ENCODE measurements at regions not wholly inside any gene's neighbourhood (a gene's known extent, or its start where the extent isn't known, plus 50 kb on each side); places are given as distances from the start of the nearest gene placed in this dataset.
"Not testable (repeated sequence)": the region's sequence is repeated elsewhere in the genome, so short reads cannot be mapped to it uniquely, and the experiment has no call there.

DNA sequence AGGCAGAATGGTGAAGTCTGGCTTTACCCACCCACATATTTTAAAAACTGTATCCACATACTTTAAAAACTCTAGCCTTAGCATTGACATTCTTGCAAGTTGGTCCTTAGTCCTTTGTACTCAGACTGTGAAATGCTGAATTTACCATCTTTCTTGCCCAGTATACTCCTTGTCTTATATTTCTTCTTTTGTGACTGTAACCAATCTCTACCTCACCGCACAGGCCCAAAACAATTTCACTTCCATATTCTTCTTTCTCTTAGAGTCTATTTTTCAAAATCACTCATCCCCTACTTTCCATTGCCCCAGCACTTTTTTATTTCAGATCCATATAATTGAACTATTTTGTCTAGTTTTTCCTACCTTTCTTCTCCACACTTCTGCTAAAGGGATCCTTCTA, 892.4 kb upstream of the B3GALT2 start:
- no peak for DNase-seq

DNA sequence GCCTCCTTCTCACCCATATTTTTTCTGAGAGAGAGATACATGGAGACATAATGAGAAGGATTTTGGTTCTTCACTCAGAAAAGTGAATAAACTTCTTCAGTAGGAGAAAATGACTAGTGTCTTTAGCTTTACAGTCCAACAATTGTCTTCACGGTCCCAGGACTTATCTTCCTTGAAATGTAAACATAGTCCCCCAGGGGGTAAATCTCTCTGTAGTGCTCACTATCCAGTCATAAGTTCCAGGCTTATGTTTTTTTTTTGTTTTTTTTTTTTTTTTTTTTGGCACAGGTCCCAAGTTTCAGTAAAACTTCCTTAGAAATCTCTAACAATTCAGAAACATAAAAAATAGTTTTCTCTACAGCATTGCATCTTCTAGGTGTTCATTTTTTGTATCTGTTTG, 890.2 kb upstream of the B3GALT2 start:
- no peak for DNase-seq

DNA sequence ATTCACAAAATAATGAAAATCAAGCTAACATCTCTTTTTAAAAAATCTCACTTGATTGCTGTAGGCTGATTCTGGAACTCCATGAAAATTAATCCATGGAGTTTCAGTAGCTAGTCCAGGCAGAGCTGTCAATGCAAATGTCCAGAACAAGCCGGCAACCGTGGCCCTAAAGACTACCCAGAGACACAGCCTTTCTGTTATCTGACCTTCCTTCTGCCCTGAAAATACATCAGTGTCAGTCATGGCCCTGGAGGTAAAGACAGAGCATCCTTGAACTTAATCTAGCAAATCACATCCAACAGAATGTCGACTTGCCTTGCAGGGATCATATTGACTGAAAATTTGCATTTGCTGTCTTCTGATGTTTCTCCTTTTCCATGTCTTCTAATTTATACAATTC, 887.4 kb upstream of the B3GALT2 start:
- no peak for DNase-seq

DNA sequence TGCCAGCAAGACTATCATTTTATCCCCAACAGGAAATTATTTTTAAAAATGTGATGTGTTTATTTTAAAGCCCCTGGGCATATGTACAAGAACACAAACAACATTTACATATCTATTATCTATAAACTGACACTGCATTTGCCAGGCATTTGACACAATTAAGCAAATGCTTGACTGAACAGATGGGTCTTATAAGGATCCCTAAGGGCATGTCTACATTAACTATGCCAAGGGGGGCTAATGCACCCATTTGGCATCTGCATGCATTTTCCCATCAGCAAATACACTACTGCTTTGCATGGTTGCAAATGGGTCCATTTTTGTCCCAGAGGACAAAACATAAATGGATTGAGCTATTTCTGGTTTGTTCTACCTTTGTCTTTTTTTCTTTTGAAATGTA, 884.8 kb upstream of the B3GALT2 start:
- no peak for DNase-seq

DNA sequence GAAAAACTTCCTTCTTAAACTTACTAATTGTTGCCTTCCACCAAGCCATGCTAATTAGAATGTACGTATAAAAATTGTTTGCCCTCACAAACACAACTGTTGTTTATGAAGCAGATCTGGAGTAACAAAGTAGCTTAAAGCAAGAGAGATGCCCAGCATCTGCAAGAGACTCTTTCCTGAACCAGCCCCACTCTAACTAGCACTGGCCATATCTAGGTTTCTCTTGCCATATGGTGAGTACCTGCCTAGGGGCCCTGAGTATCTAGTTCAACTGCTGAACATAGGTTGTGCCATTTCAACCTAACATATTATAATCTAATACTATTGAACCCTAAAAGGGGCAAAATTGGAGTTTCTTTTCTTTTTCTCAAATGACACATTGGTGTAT, 883.4 kb upstream of the B3GALT2 start:
- no peak for DNase-seq

DNA sequence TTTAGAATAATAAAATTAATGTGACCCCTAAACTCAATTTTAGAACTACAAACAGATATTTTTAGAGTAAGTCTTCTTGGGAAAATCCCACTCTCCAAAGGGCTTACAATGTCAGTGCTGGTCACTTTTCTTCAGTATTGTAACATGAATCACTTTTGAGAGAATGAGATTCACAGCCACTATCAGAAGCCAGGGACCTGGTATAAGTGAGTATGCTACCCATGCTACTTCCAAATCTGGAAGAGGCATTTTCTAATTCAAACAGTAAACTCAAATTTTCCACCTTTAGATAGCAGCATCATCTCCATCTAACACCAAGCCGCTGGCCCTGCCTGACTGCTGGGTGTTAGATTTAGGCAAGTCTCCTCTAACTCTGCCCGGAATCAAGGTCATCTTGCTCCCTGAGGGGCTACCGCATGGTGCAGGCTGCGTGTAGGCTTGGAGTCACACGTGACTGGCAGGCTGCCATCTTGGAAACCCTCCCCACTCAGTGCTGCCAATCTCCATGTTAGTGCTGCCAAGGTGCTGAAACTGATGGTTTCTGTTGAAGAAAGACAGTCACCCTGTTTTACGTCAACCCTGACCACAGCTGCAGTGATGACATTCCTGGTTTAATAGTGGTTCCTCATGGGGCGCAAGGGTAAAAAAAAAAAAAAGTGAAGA, 882.9 kb upstream of the B3GALT2 start:
- DNase-seq, result no peak

DNA sequence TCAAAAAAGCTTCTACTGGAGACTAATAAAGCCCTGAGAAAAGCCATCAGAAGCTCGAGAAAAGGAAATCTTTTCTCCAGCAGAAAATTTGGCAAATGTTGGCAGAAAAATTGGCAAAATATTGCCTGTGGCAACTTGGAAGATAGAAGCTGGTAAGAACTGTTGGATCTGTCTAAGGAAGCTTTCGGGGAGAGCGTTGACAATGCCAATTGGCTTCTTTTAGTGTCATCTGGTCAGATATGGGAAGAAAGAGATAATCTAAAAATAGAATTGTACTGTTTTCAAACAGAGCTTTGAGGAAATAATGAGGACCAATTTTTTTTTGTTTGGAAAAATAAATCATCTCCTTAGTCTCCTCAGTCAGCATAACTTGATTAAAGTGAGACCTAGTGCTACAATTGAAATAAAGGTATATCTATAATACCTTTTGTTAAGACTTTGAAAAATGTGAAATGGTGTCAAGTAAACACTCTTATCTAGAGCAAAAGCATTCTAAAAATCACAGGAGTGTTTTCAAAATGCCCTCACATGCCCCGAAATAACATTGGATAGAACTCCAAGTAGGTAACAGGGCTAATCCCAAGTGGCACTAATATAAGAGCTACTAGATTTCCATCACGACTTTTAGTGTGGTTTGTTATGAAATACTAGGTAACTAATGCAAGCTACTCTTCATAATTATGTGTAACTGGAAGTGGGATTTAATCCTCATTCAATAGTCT, 882.2 kb upstream of the B3GALT2 start:
- DNase-seq, result no peak

DNA sequence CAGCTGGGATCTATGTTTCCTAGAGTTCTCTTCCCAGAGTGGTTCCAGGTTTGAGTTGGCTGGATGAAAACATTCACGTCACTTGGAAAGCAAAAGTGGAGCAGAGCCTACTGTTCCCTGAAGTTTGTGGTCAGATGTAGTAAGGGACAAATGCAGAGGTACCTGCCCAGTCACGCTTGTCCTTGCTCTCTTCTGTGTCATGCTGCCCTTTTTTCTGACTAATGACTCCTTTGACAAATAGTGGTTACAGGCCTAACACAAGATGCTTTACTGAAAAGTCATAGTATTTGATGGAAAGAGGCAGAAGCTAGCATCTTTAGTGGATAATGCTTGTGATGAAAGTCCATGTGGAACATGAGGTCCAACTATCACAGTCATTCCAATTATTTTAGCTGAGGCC, 881.4 kb upstream of the B3GALT2 start:
- DNase-seq, result no peak

DNA sequence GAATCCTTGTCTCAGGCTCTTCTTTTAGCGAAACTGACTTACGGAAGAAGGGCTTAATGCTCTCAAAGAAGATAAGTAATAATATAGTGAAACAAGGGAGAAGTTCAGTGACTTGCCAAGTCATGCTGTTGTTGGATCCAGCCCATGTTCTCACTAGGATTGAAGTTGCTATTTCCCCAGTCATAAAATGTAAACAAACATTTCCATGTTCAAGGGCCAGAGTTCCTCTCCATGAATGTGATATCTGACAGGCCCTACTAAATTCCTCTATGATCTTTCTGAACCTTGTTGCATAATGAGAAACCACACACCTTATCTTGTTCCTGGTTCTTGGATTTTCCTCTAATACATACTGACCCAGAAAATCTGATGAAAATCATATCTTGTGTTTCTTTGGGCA, 876.5 kb upstream of the B3GALT2 start:
- no peak for DNase-seq

DNA sequence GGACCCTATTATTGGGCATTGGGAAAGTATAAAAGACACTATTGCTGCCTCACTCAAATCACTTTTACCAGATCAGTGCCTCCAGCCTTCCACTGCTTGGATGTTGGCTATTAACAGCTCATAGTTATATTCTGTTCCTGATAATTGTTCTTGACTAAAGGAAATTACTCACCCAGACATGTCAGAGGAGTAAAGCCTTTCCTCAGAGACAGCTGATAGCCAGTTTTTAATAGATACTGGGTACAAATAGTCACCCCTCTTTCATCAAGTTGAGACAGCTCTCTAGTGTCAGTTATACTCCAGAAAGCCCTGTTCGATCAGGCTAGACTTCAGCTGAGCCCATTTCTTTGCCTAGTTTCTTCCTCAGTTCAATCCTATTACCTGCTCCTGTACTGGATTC, 876.1 kb upstream of the B3GALT2 start:
- no peak for DNase-seq

DNA sequence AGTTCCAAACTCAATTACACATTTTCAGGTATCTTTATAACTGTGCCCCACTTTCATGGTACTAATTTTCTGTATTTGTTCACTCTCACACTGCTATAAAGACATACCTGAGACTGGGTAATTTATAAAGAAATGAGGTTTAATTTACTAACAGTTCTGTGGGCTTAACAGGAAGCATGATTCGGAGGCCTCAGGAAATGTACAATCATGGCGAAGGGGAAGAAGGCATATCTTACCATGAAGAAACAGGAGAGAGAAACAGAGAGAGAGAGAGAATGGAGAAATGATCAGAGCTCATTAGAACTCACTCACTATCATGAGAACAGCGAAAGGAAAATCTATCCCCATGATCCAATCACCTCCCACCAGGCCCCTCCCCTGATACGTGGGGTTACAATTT, 874.1 kb upstream of the B3GALT2 start:
- no peak for DNase-seq

DNA sequence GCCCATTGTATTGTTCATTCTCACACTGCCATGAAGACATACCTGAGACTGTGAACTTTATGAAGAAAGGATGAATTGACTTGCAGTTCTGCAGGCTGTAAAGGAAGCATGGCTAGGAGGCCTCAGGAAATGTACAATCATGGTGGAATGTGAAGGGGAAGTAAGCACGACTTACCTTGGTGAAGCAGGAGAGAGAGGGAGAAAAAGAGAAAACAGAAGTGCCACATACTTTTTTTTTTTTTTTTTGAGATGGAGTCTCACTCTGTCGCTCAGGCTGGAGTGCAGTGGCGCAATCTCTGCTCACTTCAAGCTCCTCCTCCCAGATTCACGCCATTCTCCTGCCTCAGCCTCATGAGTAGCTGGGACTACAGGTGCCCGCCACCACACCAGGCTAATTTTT, 871.9 kb upstream of the B3GALT2 start:
- DNase-seq, result not testable (repeated sequence)

DNA sequence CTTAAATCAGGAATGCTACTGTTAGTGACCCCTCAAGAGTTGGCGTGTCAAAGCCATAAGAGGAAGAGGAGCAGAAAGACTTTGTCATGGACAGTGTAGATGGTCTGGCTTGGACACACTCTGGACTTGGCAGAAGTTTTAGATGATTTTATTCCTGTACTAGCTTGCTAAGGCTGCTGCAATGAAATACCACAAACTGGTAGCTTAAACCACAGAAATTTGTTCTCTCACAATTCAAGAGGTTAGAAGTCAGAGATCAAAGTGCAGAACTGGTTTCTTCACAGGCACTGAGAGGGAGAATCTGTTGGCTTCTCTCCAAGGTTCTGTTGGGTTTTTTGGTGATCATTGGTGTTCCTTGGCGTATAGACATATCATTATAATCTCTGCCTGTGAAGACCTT, 869.8 kb upstream of the B3GALT2 start:
- no peak for DNase-seq

DNA sequence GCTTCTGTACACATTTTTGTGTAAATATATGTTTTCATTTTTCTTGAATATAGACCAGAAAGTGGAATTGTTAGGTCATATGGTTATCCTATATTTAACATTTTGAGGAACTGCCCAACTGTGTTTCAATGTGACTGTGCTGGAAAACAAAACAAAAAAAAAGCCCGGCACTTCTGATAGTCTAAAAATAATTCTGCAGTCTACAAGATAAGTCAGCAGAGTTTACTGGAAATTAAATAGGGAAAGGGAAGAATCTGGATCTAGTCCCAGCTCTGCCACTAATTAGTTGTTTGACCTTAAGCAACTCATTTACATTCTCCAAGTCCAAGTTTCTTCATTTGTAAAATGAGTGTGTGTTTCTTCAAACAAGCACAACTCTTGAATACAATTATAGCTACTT, 869.1 kb upstream of the B3GALT2 start:
- no peak for DNase-seq

DNA sequence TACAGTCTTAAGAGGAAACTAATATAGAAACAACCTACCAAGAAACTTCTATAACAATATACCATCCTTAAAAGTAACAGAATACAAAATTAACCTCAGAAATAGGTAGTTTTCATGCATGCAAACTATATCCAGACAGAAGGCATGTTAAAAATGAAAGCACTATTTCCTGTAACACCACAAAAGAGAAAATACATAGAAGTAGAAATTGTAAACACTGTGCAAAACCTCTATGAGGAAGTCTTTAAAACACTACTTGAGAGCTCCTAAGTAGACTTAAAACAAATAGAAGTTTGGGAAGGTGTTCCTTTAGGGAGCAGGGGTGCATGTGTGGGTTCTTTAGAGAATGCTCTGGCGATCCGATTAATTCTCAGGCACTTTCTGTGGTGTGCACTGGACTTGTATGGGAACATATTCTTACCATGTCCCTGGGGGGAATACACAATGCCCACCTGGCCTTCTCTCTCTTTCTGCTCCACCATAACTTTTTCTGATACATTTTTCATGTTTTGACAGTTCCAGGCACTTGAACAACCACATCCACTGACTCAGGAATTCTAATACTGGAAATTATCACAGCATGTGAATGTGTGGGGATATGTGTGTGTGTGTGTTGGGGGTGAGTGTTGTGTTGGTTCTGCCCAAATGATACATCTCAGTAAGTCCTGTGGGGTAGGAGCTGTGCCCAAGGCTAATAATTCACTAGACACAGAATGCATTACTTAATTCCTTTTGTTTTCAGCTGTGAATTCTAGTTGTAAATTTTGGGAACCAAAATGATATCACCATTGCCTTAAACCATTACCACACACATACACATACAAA, 866.3 kb upstream of the B3GALT2 start:
- DNase-seq, result no peak

DNA sequence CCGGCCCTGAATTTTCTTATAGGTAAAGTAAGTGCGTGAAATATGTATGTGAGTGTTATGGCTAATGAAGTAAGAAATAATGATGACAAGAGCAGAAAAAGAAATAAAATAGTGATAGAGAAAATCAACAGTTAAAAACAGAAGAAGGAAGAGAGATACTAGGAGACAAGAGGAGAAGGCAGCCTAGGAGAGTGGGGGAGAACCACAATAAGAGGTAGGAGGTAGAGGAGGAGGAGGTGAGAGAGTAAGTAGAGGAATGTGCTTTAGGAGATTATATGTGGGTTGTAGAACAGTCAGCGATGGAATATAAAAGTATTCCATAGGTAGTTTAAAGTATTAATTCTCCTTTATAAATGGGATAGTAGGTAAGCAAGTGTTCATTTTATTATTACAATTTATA, 861.5 kb upstream of the B3GALT2 start:
- DNase-seq, result no peak

DNA sequence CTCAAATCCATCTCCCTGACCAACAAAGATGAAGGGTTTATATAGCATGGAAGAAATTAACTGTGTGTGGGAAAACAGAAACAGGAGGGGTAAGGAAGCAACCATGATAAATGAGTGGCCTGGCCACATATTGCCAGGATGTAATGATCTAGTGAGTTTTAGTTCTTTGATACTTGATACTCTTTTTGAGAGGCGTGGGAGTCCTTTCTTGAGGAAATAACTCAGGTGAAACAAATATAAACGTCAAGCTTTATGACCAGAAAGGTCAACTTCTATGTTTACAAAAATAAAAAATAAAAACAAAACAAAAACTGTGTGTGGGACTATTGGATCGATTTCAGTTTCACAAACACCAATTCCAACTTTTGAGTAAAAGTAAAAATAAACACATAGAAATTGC, 860.8 kb upstream of the B3GALT2 start:
- DNase-seq, result no peak

DNA sequence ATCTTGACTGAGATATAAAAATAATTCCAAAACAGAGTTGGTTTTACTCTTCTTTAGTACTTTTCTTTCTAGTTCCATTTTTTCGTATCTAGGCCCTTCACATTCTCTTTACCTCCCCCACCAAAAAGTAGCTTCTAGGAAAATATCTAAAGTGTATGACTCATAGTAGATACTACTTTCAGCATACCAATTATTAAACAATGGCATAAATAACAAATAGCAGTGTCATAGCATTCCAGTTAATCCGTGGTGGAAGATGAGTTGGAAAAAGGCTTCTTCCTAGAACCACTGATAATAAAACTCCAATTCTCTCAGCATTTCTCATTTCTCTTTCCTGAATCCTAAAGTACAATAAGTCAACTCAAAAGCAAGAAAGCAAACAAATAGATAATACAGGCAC, 859.0 kb upstream of the B3GALT2 start:
- no peak for DNase-seq

DNA sequence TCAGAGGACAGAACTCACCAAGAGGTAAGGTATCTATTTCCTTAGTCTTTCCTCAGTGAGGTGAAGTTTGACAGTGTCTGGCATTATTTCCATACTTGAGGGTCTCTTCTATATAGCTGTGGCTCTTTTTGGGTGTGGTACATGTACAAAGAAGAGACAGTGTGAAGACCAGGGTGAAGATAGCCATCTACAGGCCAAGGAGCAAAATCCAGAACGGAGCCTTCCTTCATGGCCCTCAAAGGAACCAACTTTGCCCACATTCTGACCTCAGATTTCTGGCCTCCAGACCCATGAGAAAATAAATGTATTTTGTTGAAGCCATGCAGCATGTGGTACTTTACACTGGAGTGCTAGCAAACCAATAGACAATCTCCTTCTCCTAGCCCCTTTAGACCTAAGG, 858.5 kb upstream of the B3GALT2 start:
- DNase-seq, result no peak

DNA sequence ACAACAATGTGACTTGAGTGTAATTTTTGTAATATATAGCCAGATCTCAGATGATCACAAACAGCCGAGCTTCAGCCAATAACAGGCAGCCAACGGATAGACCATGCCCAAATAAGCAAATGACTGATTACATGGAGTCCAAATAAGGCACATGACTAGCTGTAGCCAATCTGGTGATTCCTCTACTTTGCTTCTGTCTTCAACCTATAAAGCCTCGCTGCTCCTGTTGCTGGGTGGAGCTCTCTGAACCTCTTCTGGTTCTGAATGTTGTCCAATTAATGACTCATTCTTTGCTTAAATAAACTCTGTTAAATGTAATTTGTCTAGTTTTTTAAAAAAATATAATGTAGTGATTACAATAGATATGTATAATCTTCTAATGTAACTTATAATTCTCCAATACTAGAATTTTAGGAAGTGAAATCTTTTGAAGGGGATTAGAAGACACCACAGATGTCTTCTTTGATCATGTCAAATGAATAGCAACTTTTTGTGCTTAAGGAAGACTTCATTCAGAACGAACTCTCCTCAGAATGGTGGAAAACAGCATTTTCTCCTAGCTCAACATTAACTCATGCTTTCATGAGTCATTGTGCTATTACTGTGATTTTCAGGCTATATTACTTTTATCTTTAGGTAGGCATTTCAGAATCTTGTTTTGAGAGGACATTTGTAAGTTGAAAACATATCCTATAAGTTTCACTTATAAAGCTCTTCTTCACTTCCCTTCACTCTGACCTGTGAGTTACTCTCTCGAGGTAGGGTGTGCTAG, 857.8 kb upstream of the B3GALT2 start:
- no peak for DNase-seq

DNA sequence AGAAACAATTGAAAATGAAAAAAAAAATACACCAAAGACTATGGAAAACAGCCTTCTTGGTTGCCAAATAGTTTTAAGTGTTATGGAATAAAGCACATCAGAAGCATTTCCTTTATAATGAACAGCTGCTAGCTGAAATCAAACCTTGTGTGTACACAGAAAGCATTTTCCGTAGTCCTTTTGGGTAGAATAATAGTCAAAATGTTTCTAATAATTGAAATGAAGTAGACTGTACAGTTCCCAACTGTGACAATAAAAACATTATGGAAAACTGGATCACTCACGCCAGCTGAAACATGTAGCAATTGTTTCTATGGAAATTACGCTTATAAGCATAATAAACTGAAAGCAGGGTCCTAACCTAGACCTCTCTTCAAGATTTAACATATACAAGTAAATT, 856.3 kb upstream of the B3GALT2 start:
- DNase-seq, result no peak

DNA sequence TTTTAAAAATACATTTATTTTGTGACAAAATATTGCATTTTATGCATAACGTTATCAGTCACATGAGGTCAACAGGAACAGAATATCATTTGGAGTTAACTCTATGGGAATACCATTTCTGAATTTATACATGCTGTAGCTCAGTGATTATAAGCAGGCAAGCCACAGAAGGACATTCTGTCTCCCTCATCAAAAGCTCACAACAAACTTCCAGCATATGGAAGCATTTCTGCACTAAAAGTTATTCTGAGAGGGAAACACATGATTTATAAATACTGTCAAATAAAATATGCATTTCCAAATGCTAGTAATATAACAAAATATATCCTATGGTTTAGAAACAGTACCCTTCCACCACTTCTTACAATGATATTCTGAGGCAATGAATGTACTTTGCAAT, 854.1 kb upstream of the B3GALT2 start:
- DNase-seq, result no peak

DNA sequence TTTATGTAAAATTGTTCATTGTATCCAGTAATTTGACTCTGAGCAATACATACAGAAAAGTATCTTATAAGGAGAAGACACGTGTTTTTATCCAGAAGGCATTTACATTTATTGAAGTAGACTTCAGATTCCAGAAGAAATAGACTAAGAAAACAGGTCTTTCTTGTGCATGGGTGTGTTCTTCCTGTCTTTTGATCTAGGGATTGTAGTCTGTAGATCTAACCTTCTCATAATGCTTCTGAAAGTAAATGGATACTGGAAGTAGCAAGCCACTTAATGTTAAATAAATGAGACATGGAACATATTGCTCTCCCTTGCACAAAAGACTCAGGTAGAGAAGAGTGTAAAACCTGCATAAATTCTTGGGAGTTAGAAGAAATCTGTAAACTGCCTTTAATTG, 853.2 kb upstream of the B3GALT2 start:
- DNase-seq, result no peak

All from hematopoietic multipotent progenitor cell treated with erythropoietin and hydrocortisone succinate and interleukin-3 and kit ligand, for 8 days (in vitro differentiated cells).